ENCODE measurements at regions not wholly inside any gene's neighbourhood (a gene's known extent, or its start where the extent isn't known, plus 50 kb on each side); places are given as distances from the start of the nearest gene placed in this dataset.

DNA sequence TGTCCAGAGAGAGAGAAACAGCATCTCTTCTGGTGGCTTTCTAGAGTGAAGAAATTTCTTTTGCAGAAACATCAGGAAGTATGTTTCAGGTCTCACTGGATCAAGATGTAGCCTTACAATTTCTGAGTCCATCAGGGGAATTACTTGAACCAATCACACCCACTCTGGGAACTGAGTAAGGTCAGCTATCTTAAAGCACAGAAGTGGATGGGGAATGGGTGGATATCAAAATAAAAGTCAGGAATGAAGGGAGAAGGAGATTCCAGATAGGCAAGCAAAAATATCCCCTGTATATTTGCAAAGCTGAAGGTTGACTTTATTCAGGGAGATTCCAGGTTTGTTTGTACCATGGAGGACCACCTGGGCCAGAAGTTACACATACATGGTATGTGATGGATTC, 188.0 kb downstream of the CYRIA start:
- TF ChIP-seq CTCF (IDR thresholded peaks at IDR 0.05 in 8 of 11, conservative IDR thresholded peaks at IDR 0.05 in 3 of 11) (no peak), POLR2A (IDR thresholded peaks at IDR 0.05) (no peak), POLR2AphosphoS5 (IDR thresholded peaks at IDR 0.05) (no peak)
